OCI-LY1 (cell line): ENCODE measurements at regions not wholly inside any gene's neighbourhood (a gene's known extent, or its start where the extent isn't known, plus 50 kb on each side); places are given as distances from the start of the nearest gene placed in this dataset.

Source experiments
- CTCF ChIP-seq: fragments of 200-600 bp; sonication (generic), shearing (Covaris generic); IDR thresholded peaks from 2 replicates; pipeline ENCODE4 v1.5.1; 2017; ENCODE audit warnings: mild to moderate bottlenecking, antibody characterized with exemption, low read length, moderate library complexity, mixed read lengths
- EZH2 ChIP-seq: fragments of 200-600 bp; sonication (generic), shearing (Covaris generic); IDR thresholded peaks from 2 replicates; pipeline ENCODE4 v1.8.0; 2017; ENCODE audit warnings: borderline replicate concordance, mixed run types, mild to moderate bottlenecking, antibody characterized with exemption, low read length, moderate library complexity, mixed read lengths

GRCh38 chr19:31171936-31172335 is 177.3 kb downstream of the TSHZ3 start:
- TF ChIP-seq CTCF (no peak), EZH2 (no peak)
